GM18868 (cell line): ENCODE measurements at regions not wholly inside any gene's neighbourhood (a gene's known extent, or its start where the extent isn't known, plus 50 kb on each side); places are given as distances from the start of the nearest gene placed in this dataset.

Source experiments
- ATAC-seq: cut with Tn5 transposase; IDR thresholded peaks from one replicate; pipeline ENCODE4 v1.9.1; 2021; ENCODE audit warnings: mild to moderate bottlenecking, moderate library complexity; ENCODE audit not compliant: unreplicated experiment

- no peak for ATAC-seq
Observed at GRCh38 chr2:235257590-235257989, 236.3 kb upstream of the AGAP1 start.

GRCh38 chr2:235262750-235263149 lies 231.1 kb upstream of the AGAP1 start:
- no peak for ATAC-seq

- ATAC-seq, result no peak
Observed at GRCh38 chr2:235263205-235264120, 230.4 kb upstream of the AGAP1 start.

DNA sequence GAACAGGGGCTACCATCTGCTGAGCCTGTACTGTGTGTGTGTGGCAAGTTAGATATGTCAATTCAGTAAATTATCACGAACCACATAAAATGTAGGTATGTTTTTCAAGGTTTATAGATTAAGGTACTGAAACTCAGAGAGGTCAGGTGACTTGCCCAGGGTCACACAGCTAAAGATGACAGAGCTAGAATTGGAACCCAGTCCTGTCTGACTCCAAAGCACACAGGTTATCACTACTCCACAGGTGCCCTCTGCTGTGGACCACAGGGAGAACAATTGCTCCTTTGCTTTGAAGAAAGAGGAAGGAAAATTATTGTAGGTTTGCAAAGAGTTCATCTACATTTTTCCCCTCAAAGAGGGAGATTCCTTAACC lies 229.7 kb upstream of the AGAP1 start:
- ATAC-seq, result no peak

- ATAC-seq, result no peak
Observed at GRCh38 chr2:235264512-235264911, 229.3 kb upstream of the AGAP1 start.

- no peak for ATAC-seq
Observed at GRCh38 chr2:235265348-235265965, 228.4 kb upstream of the AGAP1 start.

DNA sequence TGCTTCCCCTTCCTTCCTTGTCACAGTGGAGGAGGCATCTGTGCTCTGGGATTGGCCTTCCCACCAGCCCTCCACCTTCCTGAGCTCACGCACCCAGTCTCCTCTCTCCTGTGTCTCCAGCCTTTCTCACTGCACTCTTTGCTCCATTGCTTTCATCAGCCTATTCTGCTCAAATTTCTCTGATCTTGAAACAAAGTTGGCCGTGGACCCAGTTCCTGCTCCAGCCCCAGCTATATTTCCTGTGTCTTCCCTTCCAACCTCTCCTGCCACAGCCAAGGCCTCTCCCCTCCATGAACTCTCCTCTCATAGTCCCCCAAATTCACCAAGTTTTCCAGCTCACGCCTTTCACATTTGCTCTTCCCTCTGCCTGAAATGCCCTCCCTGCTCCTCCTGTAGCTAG lies 226.6 kb upstream of the AGAP1 start:
- ATAC-seq, result no peak

DNA sequence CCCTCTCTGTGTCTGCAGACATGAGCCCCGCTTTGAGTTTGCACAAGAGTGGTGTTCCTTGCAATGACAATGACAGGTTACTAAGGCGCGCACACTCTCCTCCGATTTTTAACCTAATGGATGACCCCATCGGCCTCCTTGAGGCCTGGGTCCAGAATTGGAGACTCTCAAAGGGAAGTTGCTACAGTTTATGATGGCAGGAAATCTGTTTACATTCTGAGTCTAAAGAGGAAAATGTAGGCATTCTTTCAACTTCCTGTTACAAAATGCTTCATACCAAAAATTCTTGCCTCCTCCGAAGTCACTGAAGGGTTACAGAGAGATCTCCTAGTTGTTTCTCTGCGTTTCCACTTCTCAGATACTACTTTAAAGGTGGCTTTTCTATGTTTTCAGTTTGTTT lies 225.3 kb upstream of the AGAP1 start:
- ATAC-seq, result no peak

GRCh38 chr2:235270291-235270690 lies 223.6 kb upstream of the AGAP1 start:
- no peak for ATAC-seq

GRCh38 chr2:235270956-235271355 lies 222.9 kb upstream of the AGAP1 start:
- peak; percentile 91 for ATAC-seq

GRCh38 chr2:235271936-235272335 lies 221.9 kb upstream of the AGAP1 start:
- no peak for ATAC-seq

DNA sequence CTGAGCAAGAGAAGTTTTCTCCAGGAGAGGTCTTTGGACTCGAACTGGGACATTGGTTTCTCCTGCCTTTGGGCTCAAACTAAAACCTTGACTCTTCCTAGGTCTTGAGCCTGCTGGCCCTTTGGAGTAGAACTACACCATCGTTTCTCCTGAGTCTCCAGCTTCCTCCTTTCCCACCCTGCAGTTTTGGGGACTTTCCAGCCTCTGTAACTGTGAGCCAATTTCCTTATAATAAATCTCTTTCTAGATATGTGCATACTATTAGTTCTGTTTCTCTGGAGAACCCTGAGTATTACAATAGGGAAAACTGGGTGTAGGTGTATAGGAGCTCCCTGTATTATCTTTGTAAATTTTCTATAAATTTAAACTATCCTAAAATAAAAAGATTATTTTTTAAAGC lies 219.8 kb upstream of the AGAP1 start:
- ATAC-seq, result no peak

GRCh38 chr2:235277485-235277884 lies 216.4 kb upstream of the AGAP1 start:
- ATAC-seq, result no peak

DNA sequence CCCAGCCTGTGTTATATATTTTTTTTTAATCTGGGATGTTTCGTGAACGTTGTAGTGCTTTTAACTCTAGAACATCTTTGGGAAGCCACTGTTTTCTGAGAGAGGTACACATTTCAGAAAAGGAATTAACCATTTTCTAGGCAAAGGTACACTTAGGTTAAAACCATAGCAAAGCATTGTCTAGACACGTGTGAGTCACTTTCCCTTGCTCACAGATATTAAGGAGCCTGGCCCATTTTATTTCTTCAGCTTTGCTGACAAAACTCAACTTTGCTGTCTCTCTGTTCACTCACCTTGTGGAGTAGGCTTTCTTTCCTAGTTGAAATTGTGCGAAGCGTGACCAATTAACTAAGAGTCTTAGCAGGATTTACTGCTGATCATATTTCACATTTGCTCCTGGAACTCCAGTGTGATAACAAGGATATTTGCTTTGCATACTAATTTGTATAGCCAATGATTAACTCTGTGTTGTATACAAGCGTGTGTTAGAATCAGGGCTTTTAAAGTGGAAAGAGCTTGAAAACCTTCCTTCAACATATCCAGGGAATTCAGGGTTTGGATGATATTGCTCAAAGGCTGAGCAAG lies 215.0 kb upstream of the AGAP1 start:
- ATAC-seq, result no peak

GRCh38 chr2:235279965-235280364 lies 213.9 kb upstream of the AGAP1 start:
- ATAC-seq, result no peak

DNA sequence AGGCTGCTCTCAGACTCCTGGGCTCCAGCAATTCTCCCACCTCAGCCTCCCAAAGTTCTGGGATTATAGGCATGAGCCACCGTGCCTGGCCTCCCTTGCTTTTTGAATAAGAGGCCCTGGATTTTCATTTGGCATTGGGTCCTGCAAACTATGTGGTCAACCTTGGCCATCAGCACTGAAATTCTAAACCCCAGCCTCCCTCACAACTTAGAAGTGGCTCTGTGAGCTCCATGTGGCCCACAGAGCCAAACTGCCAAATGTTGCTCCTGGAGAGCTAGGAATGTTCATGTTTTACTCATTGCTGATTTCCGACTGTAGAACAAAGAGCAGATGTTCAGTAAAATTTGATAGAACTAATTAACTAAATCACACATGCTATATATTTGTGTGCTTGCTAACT lies 210.6 kb upstream of the AGAP1 start:
- ATAC-seq, result no peak

GRCh38 chr2:235286622-235287374 lies 207.0 kb upstream of the AGAP1 start:
- no peak for ATAC-seq

GRCh38 chr2:235287375-235287733 lies 206.5 kb upstream of the AGAP1 start:
- no peak for ATAC-seq

DNA sequence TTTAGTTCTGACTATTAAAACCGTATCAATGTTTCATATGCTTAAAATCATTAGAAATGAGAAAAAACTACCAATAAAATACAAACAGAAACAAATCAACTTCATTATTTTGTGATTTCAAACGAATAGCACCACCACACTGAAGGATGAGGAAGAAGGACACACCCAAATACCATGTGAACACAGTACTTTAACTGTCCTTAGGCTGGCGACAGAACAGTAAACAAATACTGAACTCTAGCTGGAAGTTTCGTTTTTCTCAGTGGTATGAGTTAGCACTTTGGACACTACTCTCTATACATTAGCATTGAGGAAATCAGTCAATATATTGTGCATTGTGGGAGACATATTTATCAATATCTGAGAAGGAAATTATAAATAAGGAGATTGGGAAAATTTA lies 202.4 kb upstream of the AGAP1 start:
- no peak for ATAC-seq

DNA sequence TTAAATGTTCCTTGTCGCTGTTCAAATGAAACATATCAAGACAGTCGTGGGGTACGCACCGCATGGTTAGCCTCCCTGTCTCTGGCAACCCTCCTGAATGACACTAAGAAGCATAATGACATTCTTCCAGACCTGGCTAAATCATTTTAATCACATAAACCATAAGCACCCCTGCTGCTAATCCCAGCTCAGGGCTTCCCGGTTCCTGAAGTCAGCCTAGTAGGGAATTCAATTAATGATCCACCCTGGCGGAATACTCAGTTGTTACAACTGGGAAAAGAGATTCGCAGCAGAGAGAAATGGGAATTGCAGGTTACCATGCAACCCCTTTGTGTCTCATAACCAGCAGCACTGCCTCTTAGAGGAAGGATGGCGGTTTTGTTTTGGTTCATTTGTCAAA lies 200.8 kb upstream of the AGAP1 start:
- ATAC-seq, result no peak

DNA sequence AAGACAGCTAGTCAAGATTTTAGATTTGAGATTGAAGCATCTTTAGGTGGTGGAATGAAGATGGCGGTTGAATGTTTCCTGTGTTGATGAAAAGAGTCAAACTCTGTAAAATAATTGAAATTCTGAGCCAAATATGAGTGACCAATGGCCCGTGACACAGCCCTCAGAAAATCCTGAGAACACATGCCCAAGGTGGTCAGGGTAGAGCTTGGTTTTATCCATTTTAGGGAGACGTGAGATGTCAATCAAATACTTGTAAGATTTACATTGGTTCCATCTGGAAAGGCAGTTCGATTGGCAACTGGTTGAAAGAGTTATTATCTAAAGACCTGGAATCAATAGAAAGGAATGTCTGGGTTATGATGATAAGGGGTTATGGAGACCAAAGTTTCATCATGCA lies 198.0 kb upstream of the AGAP1 start:
- ATAC-seq, result no peak
